HG03432 (cell line): ENCODE measurements at regions not wholly inside any gene's neighbourhood (a gene's known extent, or its start where the extent isn't known, plus 50 kb on each side); places are given as distances from the start of the nearest gene placed in this dataset.
"Not testable (repeated sequence)": the region's sequence is repeated elsewhere in the genome, so short reads cannot be mapped to it uniquely, and the experiment has no call there.

ENCODE experiments used
- ATAC-seq: cut with Tn5 transposase; IDR thresholded peaks from one replicate; pipeline ENCODE4 v1.9.1; 2021; ENCODE audit warnings: mild to moderate bottlenecking, moderate library complexity; ENCODE audit not compliant: unreplicated experiment

DNA sequence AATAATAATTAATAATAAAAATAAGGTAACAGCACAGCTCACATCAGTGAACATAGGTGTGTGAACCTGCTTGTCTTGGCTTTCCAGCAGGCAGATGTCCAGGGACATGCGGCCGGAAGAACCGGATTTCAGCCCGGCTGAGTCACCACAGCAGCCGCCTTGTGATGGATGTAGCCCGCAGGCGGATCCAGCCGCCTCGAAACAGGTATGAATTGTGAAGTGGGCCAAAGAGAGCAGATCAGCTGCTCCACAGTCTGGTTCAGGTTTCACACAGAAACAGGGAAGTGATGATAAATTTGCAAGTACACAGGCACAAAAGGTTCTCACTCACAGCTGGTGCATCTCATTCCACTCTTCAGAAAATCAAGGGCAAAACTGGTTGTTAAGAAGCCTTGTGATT lies 55.1 kb downstream of the ID4 start:
- no peak for ATAC-seq

DNA sequence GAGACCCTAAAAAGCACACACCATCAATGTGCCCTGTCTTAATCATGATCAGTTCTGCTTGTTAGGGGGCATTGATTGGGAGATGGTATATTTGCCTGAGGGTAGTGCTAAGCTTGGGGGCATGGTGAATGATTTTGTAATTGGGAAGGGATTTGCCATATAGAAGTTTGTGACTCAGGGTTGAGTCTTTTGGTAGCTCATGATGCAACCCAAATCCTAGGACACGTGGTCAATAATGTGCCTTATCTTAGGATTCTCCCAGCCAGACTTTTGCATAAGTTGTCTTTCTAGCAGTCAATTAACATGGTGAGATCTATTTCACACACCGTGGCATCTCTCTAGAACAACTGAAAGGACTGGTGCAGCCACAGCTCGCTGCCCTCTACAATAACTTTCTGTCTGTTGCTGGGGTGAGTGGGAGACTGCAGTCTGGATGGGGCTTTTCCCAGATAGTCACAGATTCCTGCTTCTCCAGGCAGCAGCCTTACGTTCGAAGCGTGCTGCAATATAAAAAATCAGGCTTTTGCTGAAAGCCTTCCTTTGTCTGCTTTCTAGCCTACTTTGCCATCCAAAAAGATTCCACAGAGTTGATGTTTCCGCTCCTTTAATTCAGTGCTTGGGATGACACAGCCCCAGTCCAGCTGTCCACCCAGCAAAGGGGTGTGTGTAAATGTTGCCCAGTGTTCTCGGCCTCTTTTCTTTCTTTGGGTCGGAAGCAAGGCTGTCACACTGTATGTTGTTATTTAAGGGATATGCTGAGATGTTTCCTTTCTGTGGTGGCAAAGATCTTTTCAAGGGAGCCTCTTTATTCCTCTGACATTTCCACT lies 58.9 kb downstream of the ID4 start:
- no peak for ATAC-seq

DNA sequence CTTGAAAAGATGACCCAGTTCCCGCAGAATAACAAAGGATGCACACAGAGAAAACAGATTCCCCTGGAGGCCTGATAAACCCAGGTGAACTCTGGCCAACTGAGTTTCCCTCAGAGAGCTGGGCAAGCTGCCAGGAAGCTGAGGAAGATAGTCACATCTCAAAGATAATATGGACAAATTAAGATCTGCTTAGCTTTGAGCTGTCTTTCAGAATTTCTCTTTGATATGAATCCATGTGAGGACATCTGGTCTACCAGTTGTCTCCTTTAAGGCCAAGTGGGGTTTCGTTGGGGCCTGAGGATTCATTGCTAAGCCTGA lies 59.5 kb downstream of the ID4 start:
- no peak for ATAC-seq

DNA sequence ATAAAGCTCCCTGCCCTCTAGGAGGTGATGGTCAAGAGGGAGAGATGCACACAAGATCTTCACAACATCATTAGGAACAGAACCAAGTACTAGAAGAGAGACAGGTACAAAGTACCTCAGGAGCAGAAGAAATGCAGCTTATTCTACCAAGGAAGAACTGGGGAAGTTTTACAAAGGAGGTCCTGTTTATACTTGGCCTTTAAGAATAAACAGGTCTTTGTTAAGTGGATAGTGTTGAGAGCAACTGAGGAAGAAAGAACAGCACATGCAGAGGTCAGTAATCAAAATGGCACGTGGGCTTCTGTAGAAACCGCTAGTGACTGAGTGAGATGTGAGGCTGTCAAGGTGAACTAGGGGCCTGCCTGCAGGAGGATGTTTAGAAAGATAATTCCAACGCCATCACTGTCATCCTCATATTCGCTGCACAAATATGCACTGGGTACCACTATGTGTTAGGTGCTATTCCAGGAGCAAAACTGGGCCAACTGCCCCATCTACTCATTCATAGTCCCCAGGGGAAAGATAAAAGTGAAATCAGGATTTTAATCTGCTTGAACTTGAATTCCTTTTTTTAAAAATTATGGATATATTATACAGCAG lies 61.1 kb downstream of the ID4 start:
- ATAC-seq: no peak

DNA sequence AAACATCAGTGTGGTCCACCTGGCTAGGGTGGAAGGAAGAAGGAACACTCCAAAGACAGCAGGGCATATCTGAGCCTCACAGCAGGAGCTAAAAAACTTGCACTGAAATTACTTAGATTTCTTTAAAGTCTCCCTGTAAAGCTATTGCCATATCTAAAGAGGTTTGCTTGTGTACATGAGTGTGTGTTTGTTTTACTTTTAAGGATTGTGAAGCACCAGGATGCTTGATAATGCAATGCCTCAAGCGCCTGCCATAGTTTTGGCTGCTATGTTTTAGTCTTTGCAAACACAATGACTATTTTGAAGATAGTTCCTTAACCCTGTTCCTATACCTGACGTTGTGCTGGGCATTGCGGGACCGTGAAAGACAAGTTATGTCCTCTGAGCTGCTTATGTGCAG lies 65.0 kb downstream of the ID4 start:
- ATAC-seq: no peak

DNA sequence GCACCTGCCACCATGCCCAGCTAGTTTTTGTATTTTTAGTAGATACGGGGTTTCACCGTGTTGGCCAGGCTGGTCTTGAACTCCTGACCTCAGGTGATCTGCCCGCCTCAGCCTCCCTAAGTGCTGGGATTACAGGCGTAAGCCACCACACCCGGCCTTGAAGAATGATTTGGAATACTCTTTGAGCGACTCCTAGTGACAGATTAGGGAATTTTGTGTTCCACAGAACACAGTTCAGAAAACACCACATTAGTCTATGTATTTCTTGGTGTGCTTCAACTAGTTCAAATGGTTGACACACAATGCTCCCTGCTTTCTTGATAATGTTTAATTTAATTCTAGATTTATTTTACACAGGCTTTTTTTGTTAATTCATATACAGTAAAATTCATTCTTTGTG lies 67.2 kb downstream of the ID4 start:
- ATAC-seq: not testable (repeated sequence)

DNA sequence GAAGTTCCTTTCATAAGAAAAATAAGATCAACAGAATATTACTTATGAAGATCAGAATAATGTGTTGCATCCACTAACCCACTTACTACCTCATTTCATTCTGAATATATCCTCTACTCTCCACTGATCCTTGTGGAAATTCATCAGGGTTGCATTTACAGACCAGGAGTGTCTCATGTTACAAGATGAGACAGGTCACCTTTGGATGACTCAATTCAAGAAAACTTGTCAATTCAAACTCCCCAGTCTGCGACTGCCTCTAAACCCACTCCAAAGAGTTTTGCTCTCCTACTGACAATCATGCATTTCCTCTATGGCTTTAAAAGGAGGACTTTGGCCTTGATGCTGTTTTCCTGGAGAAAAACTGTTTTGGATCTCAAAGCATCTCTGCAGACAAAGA lies 68.4 kb downstream of the ID4 start:
- peak; percentile 68 for ATAC-seq

DNA sequence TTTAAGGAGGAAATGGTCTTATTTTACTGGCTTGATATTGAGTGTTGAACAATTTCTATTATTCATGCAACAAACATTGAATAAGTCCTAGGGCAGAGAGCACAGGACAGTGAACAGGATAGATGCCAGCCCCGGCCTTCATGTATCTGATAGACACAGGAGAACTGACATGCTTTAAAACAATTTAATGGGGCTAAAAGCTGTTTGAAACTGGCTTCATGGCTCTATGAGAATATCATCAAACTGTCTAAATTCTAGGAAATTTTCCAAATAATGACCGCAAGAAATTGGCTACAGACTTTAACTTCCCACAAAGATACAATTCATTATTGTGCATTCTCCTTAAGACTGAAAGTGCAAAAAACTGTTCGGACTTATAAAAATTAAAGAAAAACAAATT lies 69.0 kb downstream of the ID4 start:
- ATAC-seq: no peak

DNA sequence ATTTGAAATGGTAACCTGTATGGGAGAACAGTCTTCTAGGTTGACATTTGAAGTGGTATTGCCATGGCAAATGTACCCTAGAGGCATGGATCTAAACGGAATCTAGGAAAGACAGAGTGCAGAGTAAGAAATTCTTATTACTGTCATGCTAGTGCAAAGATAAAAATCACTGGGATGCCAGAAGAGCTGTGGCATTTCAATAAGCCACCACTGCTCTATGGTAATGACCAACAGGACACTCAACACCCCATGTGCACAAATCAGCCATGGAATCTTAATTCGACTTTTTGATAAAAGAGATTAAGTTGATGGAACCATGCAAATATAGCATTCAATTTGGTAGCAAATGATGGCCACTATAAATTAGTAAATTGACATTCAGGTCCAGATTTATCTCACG lies 74.1 kb downstream of the ID4 start:
- no peak for ATAC-seq

DNA sequence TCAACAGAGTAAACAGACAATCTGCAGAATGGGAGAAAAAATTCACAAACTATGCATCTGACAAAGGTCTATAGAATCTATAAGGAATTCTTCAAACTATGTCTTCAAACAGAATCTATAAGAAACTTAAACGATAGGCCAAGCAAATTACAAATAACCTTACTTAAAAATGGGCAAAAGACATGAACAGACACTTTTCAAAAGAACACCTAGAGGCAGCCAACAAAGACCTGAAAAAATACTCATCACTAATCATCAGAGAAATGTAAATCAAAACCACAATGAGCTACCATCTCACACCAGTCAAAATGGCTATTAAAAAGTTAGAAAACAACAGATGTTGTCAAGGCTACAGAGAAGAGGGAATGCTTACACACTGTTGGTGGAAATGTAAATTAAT lies 81.3 kb downstream of the ID4 start:
- ATAC-seq: no peak

DNA sequence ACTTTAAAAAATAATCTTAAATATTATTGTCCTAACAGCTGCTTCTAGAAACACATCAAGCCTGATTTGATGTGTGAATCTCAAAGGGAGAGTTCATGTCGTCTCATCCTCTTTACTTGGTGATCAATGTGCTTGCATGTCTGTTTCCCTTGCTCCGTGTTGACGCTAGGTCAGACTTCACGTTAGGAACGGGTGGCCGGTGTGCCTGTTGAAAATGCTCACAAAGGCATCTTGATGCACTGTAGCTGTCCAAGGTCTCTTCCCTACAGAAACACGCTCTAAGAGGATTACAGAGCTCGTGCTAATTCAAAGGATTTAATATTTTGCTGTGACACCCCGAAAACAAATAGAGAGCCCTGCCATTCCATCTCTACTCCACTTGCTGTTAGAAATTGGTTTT lies 84.6 kb downstream of the ID4 start:
- no peak for ATAC-seq

DNA sequence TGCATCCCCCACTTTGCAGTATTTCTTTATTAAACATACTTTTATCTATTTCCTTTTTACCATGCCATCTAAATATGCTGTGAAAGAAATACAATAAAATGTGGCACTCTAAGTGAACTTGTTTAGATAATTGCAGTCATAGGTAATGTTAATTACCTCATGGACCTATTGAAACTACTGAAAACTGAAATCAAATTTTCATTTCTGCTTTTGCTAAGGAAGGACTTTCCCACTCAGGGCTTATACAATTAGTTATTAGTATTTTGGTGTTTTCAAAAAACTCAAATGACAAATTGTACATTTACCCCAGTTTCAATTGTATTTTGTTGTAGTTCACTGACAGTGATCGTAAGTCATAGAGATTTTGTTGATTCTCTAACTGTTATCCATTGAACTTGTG lies 88.4 kb downstream of the ID4 start:
- ATAC-seq: peak; percentile 69

DNA sequence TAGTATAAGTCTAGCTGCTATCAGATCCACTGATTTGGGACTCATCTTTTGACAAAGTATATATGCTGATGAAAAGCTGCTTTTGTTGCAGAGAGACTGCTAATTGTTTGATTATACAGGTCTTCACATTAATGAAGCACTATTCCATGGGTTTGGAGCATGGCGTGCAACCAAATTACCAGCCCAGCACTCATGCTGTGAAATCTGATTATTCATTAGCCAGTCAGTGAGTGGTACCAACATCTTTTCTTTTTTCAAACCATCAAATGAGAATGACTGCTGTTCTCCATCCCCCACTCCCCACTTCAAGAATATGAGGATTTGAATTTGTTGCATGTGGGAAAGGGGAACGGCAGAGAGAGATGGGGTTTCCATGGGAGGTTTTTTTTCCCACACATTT lies 91.3 kb downstream of the ID4 start:
- no peak for ATAC-seq

DNA sequence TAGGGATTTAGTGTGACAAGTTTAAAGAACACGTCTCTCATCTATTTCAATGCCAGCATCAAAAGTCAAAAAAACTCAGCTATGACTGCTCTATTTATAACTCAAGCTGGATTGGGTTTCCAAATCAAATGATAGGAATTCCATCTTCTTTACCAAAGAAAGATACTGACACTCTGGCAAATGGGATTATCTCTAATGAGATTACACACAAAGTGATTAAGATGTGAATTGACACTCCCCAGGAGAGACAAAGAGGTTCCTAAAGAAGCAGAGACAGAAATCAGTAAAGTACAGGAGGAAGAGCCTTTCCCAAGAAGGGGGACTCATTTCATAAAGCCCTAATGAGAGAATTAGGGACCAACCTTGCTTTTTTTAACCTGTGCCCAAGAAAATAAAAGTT lies 92.1 kb downstream of the ID4 start:
- no peak for ATAC-seq

DNA sequence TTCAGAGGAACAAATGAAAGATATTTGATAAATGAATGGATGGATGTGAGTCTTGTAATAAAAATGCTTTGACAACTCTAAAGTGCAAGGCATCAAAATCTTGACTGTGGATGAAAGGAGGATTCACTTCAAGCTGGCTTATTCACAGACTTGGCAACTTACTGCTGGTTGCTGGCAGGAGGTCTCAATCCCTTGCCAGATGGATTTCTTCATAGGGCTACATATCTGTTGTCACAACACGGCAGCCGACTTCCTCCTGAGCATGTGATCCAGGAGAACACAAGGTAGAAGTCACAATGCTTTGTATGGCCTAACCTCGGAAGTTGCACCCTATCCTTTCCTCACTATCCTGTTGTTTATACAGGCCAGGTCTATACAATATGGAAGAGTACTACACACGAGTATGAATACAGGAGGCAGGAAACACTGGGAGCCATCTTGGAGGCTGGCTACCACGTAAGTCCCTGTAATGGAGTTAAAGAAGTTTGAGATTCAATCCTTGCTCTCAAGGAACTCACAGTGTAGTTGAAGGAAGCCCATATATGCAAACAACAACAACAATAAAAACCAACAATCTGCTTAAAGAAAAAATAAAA lies 97.9 kb downstream of the ID4 start:
- ATAC-seq: no peak

DNA sequence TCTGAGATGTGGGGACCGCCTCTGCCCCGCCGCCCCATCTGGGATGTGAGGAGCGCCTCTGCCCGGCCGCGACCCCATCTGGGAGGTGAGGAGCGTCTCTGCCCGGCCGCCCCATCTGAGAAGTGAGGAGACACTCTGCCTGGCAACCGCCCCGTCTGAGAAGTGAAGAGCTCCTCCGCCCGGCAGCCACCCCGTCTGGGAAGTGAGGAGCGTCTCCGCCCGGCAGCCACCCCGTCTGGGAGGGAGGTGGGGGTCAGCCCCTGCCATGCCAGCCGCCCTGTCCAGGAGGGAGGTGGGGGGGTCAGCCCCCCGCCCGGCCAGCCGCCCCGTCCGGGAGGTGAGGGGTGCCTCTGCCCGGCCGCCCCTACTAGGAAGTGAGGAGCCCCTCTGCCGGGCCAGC lies 102.2 kb downstream of the ID4 start:
- not testable (repeated sequence) for ATAC-seq

DNA sequence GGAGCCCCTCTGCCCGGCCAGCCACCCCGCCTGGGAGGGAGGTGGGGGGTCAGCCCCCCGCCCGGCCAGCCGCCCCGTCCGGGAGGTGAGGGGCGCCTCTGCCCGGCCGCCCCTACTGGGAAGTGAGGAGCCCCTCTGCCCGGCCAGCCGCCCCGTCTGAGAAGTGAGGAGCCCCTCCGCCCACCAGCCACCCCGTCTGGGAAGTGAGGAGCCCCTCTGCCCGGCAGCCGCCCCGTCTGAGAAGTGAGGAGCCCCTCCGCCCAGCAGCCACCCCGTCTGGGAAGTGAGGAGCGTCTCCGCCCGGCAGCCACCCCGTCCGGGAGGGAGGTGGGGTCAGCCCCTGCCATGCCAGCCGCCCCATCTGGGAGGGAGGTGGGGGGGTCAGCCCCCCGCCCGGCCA lies 102.8 kb downstream of the ID4 start:
- not testable (repeated sequence) for ATAC-seq

DNA sequence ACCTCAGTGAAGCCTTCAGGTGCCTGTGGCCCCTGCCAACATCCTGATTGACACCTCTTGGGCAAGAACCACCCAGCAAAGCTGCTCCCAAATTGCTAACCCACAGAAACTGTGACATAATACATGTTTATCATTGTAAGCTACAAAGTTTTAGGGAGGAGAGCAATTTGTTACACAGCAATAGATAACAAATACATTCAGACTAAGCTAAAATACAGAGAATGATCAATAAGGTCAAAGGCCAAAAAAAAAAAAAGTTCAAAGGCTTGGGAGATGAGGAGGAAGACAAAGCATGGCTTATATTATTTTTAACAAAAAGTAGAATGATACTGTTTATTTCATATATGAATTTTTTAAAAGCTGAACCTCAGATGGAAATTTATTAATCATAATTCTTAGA lies 105.9 kb downstream of the ID4 start:
- ATAC-seq: no peak

DNA sequence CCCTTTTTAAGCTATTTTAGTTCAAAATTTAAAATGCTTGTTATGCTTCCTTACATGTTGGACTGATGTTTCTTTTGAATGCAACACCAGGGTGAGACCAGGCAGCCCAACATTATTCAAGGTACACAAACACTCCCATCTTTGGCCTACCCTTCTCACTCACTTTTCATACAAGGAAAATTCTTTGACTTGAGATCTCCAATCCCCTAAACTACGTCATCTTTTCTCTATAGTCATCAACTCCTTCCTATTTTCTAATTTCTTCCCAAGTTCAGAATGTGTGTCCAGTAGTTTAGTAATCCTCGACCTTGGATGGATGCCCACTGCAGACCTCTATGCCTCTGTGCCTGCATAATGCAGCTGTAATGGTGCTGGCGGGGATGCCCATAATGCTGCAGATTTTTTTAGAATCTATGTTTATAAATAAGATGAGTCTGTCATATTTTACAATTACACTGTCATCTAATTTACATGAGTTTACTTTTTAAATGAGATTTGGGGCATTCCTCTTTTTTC lies 108.7 kb downstream of the ID4 start:
- no peak for ATAC-seq

DNA sequence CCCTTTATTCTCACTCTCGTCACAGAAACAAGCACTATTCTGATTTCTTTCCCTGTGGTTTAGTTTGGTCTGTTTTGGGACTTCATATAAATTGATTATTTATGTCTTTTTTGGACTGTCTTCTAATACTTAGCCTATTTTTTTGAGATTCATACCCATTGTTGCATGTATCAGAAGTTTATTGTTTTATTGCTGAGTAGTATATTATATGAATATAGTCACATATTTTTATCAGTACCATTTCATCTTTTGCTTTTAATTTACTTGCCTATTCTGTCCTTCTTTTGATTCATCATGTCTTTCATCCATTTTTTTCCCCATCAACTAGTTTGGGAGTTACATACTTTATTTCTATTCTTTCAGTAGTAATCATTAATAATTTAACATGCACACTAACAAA lies 112.0 kb downstream of the ID4 start:
- no peak for ATAC-seq

DNA sequence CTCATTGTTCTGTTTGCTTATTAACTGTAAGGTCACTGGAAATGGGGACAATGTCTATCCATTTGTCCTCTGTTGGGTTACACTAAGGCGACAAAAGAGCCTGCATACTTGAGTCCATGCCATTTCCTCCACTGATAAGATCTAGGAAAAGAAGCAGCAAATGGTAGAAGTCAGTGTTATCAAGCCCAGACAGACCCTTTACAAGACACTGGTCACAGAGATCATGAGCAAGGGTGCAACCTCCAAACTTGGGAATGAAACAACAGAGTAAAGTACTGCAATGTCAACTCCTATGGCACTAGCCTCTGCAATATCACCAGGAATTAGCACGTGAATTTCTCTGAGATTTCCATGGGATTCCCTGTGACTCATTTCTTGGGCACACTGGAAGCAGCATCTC lies 126.9 kb downstream of the ID4 start:
- ATAC-seq: no peak

DNA sequence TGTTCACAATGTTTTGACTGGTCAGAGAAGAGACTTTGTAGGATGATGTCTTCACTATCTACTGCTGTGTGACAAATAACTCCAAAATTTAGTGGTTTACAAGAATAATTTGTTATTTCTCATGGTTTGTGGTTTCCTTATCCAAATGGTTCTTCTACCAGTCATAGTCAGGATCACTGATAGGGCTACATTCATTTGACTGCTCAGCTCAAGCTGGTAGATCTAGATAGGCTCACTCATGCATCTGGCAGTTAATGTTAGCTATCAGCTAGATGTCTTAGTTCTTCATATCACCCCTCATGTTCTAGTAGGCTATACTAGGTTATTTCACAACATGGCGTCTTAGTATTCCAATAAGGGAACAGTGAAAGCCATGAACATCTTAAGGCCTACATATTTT lies 131.0 kb downstream of the ID4 start:
- ATAC-seq: no peak
